ENCODE measurements at regions not wholly inside any gene's neighbourhood (a gene's known extent, or its start where the extent isn't known, plus 50 kb on each side); places are given as distances from the start of the nearest gene placed in this dataset.

GRCh38 chr1:106979371-106979770 is 77.1 kb upstream of the PRMT6 start:
- TF ChIP-seq CTCF (conservative IDR thresholded peaks at IDR 0.05; ENCODE audit: low read depth, low read length) (no peak), EZH2 (IDR thresholded peaks at IDR 0.05; ENCODE audit: borderline replicate concordance, low read depth, low read length, poor library complexity, severe bottlenecking) (no peak)

Data from A673 (cell line).